Thymus (tissue), 11 donors: ENCODE measurements at regions not wholly inside any gene's neighbourhood (a gene's known extent, or its start where the extent isn't known, plus 50 kb on each side); places are given as distances from the start of the nearest gene placed in this dataset.
"Not testable (repeated sequence)": the region's sequence is repeated elsewhere in the genome, so short reads cannot be mapped to it uniquely, and the experiment has no call there.

Source experiments
- DNase-seq, 9 donors: peaks; one replicate each; pipeline ENCODE4 v3.0.0-alpha.2; 2013; ENCODE audit warnings: low spot score in 9 of 9, low read depth in 6 of 9, missing footprints in 1 of 9
- H3K27ac ChIP-seq, 2 donors: one replicate each; pipeline ENCODE4 v1.5.1; 2013; ENCODE audit warnings: control low read depth in 1 of 2, low read depth in 1 of 2, low read length in 1 of 2, mild to moderate bottlenecking in 1 of 2, moderate library complexity in 1 of 2
- H3K27me3 ChIP-seq, 2 donors: one replicate each; pipeline ENCODE4 v1.5.1; 2013; ENCODE audit warnings: low read length in 1 of 2; ENCODE audit not compliant: control insufficient read depth in 2 of 2, insufficient read depth in 1 of 2
- H3K36me3 ChIP-seq, 2 donors: one replicate each; pipeline ENCODE4 v1.5.1; 2013; ENCODE audit warnings: low read length in 1 of 2, mild to moderate bottlenecking in 1 of 2, moderate library complexity in 1 of 2; ENCODE audit not compliant: control insufficient read depth in 2 of 2, insufficient read depth in 2 of 2
- H3K4me1 ChIP-seq, 2 donors: one replicate each; pipeline ENCODE4 v1.5.1; 2013; ENCODE audit warnings: low read length in 2 of 2; ENCODE audit not compliant: control insufficient read depth in 2 of 2, insufficient read depth in 2 of 2
- H3K4me3 ChIP-seq, 2 donors: one replicate each; pipeline ENCODE4 v1.5.1; 2013; ENCODE audit warnings: low read length in 2 of 2, control low read depth in 1 of 2, mild to moderate bottlenecking in 1 of 2
- H3K9me3 ChIP-seq, 2 donors: one replicate each; pipeline ENCODE4 v1.5.1; 2013; ENCODE audit warnings: low read length in 1 of 2, mild to moderate bottlenecking in 1 of 2; ENCODE audit not compliant: control insufficient read depth in 2 of 2, insufficient read depth in 1 of 2
- WGBS: extraction: QIAGEN DNeasy Blood & Tissue Kit; methylation state at CpG from one replicate; pipeline ENCODE4 v1.1.7; 2013; 5-methylcytosine and 5-hydroxymethylcytosine counted together
- donor health status: healthy.

- no peaks in the 10 kb centered on the region for H3K9me3 ChIP-seq
- 97% methylated on average over 14 of the region's 14 CpGs for WGBS
- no peak for DNase-seq
- H3K27ac ChIP-seq = no peak overlapping the region
- no peaks in the 10 kb centered on the region for H3K4me1 ChIP-seq
- no peak overlapping the region for H3K4me3 ChIP-seq
- peaks cover 16 to 26% of the 10 kb centered on the region in 2 donors for H3K36me3 ChIP-seq
- H3K27me3 ChIP-seq = no peaks in the 10 kb centered on the region
Measured at GRCh38 chr17:64750891-64751677, 89.0 kb upstream of the SMURF2 start.

DNA sequence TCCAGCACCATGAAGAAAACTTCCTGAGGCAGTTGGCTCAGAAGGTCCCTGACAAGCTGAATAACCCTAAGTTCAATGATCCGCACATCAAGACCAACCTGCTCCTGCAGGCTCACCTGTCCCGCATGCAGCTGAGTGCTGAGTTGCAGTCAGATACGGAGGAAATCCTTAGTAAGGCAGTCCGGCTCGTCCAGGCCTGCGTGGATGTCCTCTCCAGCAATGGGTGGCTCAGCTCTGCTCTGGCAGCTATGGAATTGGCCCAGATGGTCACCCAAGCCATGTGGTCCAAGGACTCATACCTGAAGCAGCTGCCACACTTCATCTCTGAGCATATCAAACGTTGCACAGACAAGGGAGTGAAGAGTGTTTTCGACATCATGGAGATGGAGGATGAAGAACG is 88.4 kb upstream of the SMURF2 start:
- no peaks in the 10 kb centered on the region for H3K4me1 ChIP-seq
- no peaks in the 10 kb centered on the region for H3K9me3 ChIP-seq
- 97% methylated on average over 9 of the region's 9 CpGs for WGBS
- no peaks in the 10 kb centered on the region for H3K27me3 ChIP-seq
- DNase-seq = no peak
- no peak overlapping the region for H3K4me3 ChIP-seq
- H3K36me3 ChIP-seq = peaks cover 14 to 22% of the 10 kb centered on the region in 2 donors
- no peak overlapping the region for H3K27ac ChIP-seq

DNA sequence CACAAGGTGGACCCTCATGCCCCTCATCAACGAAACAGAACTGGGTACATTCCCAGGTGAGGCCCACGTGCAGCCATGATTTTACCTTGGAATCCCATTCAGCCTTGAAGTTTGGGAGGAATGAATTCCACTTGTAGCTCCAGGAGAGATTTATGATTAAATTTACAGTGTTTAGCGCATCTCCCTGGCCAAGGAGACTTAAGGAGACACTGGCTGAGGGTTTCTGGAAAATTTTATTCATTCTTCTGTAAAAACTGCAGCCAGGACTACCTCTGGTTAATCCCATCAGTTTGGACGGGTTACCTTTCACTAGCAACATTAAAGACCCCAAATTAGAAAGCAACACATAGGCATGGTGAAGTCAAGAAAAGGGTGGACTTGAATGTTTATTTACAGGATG is 87.2 kb upstream of the SMURF2 start:
- Histone ChIP-seq H3K27ac (no peak overlapping the region), H3K4me3 (no peak overlapping the region), H3K9me3 (no peaks in the 10 kb centered on the region), H3K36me3 (peaks cover 13 to 22% of the 10 kb centered on the region in 2 donors), H3K27me3 (no peaks in the 10 kb centered on the region), H3K4me1 (no peaks in the 10 kb centered on the region)
- no peak for DNase-seq
- 97% methylated on average over 4 of the region's 4 CpGs for WGBS

DNA sequence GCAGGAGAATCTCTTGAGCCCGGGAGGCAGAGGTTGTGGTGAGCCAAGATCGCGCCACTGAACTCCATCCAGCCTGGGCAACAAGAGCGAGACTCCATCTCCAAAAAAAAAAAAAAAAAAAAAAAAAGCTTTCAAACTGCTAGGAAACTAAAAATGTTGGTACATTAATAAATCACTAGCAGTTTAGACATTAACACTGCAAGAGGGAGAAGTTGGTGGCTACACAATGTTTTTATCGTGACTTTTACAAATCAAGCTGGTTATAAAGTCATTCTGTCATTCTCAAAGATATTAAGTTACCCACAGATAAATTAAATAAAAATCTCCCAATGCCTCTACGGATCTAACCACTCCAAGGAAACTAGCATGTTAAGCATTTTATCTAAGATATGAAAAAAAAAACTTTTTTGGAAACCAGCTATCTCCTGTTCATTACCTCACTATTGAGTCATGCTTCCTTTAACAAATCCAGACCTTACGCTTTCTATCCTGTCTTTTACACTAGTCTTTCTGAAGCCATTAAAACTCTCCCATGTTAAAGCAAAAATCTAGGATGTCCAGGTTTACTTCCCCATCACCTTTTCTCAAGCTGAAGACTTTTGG is 85.9 kb upstream of the SMURF2 start:
- Histone ChIP-seq H3K27me3 (no peaks in the 10 kb centered on the region), H3K4me3 (no peak overlapping the region), H3K4me1 (no peaks in the 10 kb centered on the region), H3K27ac (no peak overlapping the region), H3K36me3 (peaks cover 13 to 14% of the 10 kb centered on the region in 2 donors), H3K9me3 (no peaks in the 10 kb centered on the region)
- DNase-seq = no peak
- 96% methylated on average over 7 of the region's 7 CpGs for WGBS

DNA sequence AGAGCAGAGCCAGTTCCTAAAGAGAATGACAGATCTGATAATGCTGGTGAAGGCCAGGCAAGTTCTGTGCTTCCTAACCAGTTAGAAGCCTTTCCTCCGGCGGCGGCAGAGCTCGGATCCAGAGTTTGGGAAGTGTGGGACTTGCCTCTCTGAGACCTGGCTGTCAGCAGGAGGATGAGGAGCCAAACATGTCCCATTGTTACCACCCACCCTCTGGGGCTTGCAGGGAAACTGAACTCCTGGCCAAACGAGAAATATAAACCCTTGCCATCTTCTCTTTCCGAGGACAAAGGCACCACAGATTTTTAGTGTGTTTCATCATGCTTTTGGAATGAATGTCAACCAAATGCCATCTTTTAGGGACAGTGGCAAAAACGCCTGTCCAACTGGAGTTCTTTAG is 80.2 kb upstream of the SMURF2 start:
- H3K4me1 ChIP-seq = peaks cover 0 to 7% of the 10 kb centered on the region in 2 donors
- no peaks in the 10 kb centered on the region for H3K9me3 ChIP-seq
- no peaks in the 10 kb centered on the region for H3K27me3 ChIP-seq
- WGBS = 98% methylated on average over 7 of the region's 7 CpGs
- H3K4me3 ChIP-seq = no peak overlapping the region
- H3K27ac ChIP-seq = no peak overlapping the region
- no peaks in the 10 kb centered on the region for H3K36me3 ChIP-seq
- DNase-seq = no peak

DNA sequence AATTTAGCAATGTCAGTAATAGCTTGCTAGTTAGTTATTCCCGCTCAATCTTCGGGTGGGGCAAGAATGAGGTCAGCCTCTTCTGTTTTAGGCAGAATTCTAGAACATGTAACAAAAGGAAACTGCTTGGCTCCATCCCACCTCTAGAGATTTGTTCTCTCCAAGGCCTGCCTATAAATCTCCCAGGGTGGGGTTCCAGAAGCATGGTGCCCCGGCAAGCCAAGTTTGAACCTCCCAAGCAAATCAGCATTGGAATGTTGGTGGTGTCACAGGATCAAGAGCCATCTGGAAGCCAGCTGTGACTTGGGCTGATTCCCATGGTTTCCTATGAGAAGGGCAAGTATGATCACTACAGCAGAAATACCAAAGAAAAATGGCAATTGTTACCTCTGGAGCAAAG is 79.8 kb upstream of the SMURF2 start:
- not testable (repeated sequence) for H3K36me3 ChIP-seq, H3K4me1 ChIP-seq, H3K4me3 ChIP-seq, H3K27me3 ChIP-seq, H3K27ac ChIP-seq, DNase-seq, H3K9me3 ChIP-seq
- 94% methylated on average over 3 of the region's 3 CpGs for WGBS

- H3K9me3 ChIP-seq = no peaks in the 10 kb centered on the region
- H3K36me3 ChIP-seq = no peaks in the 10 kb centered on the region
- H3K27me3 ChIP-seq = no peaks in the 10 kb centered on the region
- H3K4me3 ChIP-seq = no peak overlapping the region
- DNase-seq = peak in 1 of 9 donors; percentile 17
- peak overlapping the region in 1 of 2 donors; percentile 28 for H3K27ac ChIP-seq
- peaks cover 0 to 7% of the 10 kb centered on the region in 2 donors for H3K4me1 ChIP-seq
- WGBS = 68% methylated on average over 6 of the region's 6 CpGs
Measured at GRCh38 chr17:64741038-64741641, 79.0 kb upstream of the SMURF2 start.

GRCh38 chr17:64739316-64740058 is 77.4 kb upstream of the SMURF2 start:
- H3K36me3 ChIP-seq = no peaks in the 10 kb centered on the region
- peaks cover 0 to 7% of the 10 kb centered on the region in 2 donors for H3K4me1 ChIP-seq
- H3K27me3 ChIP-seq = no peaks in the 10 kb centered on the region
- no peaks in the 10 kb centered on the region for H3K9me3 ChIP-seq
- peak in 2 of 9 donors; percentile 3 to 16 for DNase-seq
- H3K27ac ChIP-seq = peak overlapping the region in 1 of 2 donors; percentile 26
- no peak overlapping the region for H3K4me3 ChIP-seq
- 85% methylated on average over 9 of the region's 9 CpGs for WGBS
